ENCODE measurements at regions not wholly inside any gene's neighbourhood (a gene's known extent, or its start where the extent isn't known, plus 50 kb on each side); places are given as distances from the start of the nearest gene placed in this dataset.

GRCh38 chr2:150916467-150917396, 344.9 kb downstream of the RBM43 start:
- TF ChIP-seq CTCF (IDR thresholded peaks at IDR 0.05), result no peak
- DNase-seq (ENCODE audit: low spot score) (no peak), ATAC-seq (ENCODE audit: low FRiP score) (no peak)

- peak; percentile 73 for DNase-seq (ENCODE audit: low spot score)
- no peak for TF ChIP-seq CTCF (IDR thresholded peaks at IDR 0.05)
- ATAC-seq (ENCODE audit: low FRiP score), result peak; percentile 86
Measured at GRCh38 chr2:150911766-150912280, 349.8 kb downstream of the RBM43 start.

GRCh38 chr2:150909613-150910012, 352.1 kb downstream of the RBM43 start:
- TF ChIP-seq CTCF (IDR thresholded peaks at IDR 0.05), result no peak
- DNase-seq (ENCODE audit: low spot score) (no peak), ATAC-seq (ENCODE audit: low FRiP score) (no peak)

GRCh38 chr2:150909090-150909489, 352.6 kb downstream of the RBM43 start:
- no peak for TF ChIP-seq CTCF (IDR thresholded peaks at IDR 0.05)
- ATAC-seq (ENCODE audit: low FRiP score) (no peak), DNase-seq (ENCODE audit: low spot score) (no peak)

DNA sequence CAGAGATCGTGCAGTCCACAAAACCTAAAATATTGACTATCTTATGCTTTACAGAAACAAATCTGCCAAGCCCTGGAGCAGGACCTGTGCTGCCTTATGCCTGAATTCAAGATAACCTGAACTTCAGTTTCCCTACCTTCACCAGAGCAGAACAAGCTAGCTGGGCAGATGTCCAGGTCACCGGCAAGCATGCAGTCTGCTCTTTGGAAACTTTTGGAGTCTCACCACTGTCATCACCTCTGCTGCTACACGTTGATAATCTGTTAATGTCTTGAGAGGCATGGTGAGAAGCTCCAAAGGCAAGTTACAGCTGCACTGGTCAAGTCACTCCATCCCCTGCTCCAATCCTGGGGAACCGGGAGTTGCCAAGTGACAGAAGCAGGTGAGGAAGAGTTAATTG, 354.2 kb downstream of the RBM43 start:
- DNase-seq (ENCODE audit: low spot score), result no peak
- TF ChIP-seq CTCF (IDR thresholded peaks at IDR 0.05), result no peak
- no peak for ATAC-seq (ENCODE audit: low FRiP score)

GRCh38 chr2:150903461-150903860, 358.2 kb downstream of the RBM43 start:
- DNase-seq (ENCODE audit: low spot score), result no peak
- no peak for TF ChIP-seq CTCF (IDR thresholded peaks at IDR 0.05)
- ATAC-seq (ENCODE audit: low FRiP score), result no peak

DNA sequence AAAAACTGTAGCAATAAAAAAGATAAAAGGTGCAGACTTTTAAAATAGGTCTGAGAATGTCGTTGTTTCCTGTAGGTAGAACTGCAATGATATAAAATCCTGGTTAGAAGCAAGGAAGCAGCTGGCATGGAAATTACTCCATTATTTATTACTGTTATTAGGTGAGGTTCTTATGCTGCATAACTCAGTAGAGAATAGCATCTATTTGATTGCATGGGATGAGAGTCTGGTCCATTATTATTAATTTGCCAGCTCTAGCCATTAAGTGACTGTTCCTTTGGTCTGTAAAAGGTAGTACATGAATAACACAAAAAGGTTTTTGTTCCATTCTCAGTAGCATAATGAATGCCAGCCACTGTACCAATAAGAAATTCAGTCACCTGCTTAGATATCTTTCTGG, 358.6 kb downstream of the RBM43 start:
- TF ChIP-seq CTCF (IDR thresholded peaks at IDR 0.05), result no peak
- DNase-seq (ENCODE audit: low spot score) (no peak), ATAC-seq (ENCODE audit: low FRiP score) (no peak)

Measured in omental fat pad (tissue), 3 donors.